NCI-H748 treated with DMSO at 0.1 percent for 48 hours (cell line): ENCODE measurements at regions not wholly inside any gene's neighbourhood (a gene's known extent, or its start where the extent isn't known, plus 50 kb on each side); places are given as distances from the start of the nearest gene placed in this dataset.

Source experiments
- DNase-seq: peaks from one replicate; lab custom pipeline; 2025; lab: John Stamatoyannopoulos, UW

DNA sequence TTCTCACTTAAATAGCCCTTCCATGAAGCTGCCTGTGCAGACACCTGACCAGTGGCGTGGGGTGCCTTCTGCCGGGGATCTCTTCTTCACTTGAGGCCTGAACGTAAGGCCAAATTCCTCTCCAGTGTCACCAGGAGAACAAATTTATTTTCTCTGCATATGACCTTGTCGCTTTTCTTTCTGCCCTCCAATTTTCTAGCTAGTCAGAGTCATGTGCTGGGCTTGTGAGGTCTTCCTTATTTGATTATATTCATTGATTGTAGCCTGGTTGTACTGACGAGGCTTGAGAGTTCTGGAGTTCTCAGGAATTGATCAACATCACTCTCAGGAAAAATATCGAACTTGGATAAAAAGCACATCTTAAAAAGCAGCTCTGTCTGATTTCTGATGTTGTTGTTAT is 255.7 kb downstream of the BUB3 start:
- no peak for DNase-seq

DNA sequence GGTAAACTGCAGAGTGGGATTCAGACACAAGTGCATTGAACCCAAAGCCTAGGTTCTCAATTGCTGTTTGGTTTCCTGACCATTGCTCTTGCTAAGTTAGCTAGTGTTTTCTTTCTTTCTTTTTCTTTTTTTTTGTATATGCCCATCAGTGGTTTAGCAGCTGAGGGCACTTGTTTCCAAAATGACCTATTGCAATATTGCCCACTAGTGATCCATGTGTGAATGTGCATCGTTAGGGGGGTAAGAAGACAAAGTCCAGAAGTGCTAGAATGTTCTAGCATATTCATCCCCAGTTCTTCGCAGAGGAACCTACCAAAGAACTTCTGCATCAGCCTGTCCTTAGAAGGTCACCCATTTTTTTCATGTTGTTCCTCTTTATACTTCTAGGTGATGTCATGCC is 252.8 kb upstream of the GPR26 start:
- DNase-seq, result no peak

DNA sequence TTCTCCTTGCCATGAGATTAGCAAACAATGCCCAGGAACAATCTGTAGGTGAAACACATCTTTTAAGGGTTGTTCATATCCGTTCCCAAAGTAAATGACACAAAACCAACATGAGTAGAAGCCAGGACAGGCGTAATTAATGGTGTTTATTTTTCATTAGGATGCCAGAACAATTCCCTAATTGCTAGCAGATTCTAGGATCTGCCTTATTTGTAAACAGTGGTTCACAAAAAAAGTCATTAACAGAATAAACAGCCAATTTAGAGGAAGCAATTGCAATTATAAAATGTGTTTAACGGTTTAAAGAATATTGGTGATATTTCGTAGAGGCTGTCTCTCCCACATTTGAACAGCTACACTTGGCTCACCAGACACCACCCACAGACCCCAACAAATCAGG is 250.6 kb upstream of the GPR26 start:
- DNase-seq, result no peak

DNA sequence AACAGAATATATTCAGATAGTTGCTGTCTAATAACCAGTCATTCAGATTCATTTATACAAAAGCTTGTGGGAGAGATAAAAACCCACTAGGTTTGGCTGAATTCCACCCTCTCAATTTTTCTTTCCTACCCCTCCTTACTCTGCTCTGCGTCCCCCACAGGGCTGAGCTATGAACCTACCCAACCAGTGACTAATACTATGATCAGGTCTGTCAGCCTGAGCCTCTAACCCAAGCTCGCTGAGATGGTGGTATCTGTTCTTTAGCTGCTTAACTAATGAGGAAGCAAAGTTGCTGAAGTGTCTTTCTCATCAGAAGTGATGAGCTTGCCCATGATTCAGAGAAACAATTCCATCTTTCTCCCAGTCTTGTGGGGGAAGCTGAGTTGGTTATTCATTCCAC is 248.7 kb upstream of the GPR26 start:
- DNase-seq, result no peak

DNA sequence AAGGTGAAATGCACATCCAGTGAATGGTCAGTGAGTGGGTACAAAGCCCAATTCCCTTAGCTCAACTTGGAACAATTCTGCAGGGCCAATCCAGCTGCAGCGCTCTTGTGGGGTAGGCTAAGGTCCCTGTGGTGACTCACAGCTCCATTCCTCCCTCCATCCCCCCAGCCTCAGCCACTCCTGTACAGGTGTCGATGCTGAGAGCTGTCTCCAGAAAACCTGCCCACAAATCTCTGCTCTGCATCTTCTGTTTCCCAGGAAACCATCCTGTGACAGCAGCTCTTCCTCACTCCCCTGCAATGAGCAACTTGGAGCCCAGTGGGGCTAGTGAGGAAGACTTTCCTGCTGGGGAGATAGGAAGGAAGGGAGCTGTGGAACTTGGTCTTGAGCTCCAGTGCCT is 244.7 kb upstream of the GPR26 start:
- DNase-seq, result no peak

GRCh38 chr10:123422261-123422660 is 243.9 kb upstream of the GPR26 start:
- DNase-seq, result no peak

DNA sequence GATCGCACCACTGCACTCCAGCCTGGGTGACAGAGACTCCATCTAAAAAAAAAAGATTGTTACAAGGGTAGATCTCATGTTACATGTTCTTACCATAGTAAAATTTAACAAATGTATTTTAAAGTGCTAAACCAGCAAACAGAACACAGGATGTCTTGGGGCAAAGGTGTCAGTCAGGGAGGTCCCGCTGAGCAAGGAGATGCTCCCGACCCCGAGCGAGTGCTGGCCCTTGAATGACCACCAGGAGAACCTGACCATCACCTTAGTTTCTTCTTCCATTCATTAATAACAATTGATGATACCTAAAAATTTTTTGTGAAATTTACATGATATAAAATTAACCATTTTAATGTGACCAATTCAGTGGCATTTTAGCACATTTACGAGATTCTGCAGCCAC is 241.6 kb upstream of the GPR26 start:
- no peak for DNase-seq

DNA sequence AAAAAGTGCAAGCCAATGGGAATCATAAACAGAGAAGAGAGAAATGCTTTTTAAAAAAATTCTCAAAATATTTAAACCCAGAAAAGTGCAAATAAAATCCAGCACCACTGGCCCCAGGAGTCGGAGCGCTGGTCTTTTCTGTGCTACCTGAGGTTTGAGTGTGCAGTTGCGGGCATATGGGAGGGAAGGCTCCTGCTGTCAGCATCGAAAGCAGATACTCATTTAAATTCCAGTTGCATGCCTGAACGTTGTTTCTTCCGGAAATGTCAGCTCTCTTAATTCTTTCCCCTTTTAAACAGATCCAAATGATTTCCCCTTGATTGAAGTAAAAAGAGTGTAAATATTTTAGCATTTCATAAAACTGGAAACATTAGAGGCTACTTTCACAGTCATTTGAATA is 240.5 kb upstream of the GPR26 start:
- no peak for DNase-seq

GRCh38 chr10:123427165-123427786 is 238.9 kb upstream of the GPR26 start:
- no peak for DNase-seq

GRCh38 chr10:123428391-123428790 is 237.8 kb upstream of the GPR26 start:
- no peak for DNase-seq

DNA sequence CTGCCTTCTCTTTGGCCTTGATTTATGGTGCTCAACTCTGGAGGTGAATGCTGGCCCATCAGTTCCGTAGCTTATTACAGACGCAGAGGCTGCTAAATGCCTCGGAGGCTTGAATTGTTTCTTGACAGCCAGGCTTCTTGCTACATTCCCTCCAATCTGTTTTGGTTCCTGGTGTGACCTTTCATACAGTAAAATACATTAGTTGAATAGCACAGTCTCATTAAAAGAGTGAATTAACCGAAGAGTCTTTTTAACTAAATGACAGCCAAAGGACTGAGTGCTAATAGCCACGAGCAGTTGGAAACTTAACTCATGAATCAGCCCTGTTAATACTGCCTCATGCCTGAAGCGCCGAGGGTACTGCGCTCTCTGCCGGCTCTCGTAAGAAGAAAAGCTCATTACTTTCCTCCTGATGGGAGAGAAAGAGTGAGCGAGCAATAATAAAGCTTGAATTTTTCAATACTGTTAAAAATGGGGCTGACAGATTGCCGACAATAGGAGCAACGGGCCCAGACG is 236.4 kb upstream of the GPR26 start:
- no peak for DNase-seq

DNA sequence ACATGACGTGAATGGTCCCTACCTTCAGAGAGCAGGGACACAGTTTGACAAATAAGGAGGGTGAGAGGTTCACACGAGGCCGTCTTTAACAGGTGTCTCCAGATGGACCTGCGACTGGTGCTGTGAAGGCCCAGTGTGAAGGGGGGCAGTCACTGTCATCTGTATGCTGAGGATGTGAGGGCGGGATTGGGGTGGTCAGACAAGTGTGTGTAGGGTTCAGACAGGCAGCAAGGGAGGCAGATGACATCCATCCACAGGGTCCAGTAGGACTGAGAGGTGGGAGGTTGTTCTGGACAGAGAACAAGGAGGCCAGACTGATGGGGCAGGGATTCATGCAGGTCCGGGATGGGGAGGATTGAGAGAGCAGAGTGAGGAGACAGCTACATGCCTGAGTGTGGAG is 232.6 kb upstream of the GPR26 start:
- DNase-seq, result no peak

GRCh38 chr10:123434435-123435039 is 231.6 kb upstream of the GPR26 start:
- no peak for DNase-seq

DNA sequence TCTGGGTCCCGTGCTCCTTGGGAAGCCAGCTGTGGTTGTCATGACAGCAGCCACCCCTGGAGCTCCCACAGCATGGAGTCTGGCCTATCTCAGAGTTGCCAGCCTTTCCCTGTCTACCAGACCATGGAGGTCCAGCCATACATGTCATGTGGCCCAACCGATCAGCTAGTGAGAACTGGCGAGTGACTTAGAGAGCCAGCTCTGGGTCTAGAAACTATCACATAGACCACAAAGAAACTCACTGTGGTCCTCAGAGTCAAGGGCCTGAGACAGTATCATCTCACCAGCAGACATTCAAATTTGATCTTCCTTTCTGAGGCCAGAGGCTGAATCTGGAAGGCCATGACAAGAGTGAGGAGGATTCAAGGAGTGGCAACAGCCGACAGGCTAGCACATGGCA is 223.3 kb upstream of the GPR26 start:
- DNase-seq, result no peak

DNA sequence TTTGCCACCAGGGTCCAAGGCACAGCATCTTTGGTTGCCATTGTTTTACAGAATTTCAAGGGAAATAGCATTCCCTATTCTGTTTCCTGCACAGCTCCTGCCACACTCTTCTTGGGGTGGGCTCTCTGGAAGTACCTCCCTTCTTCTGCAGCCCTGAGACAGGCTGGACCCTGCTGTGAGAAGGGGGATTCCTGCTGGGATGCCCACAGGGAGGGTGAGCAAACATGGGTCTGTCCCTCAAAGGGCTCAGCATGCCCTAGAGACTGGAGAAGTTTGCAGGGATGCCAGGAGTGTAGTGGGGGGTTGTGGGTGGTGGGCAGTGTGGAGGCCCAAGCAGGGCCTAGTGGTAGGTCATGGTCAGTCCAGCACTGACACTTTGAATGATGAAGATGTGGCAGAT is 222.2 kb upstream of the GPR26 start:
- DNase-seq, result no peak

DNA sequence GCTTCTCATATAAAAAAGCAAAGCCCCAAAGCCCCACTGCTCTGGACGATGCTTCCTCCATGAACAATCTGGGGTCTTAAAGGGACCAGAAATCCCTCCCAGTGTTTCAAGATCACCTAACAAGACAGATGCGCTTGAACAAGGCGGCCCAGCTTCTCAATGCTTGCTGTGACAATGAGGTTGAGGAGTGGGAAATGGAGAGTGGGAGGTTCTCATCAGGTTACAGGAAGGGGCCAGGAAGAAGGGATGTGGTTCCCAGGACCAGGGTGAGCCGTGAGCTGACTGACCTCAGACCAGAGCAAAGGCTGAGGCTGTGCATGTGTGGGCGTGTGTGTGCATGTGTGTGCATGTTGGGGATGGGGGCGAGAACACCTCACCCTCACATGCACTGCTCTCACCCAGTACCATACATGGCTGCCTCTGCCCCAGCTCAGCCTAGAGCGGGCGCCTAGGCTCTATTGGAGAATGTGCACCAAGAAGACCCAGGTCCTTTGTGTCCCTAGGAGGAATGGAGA is 220.8 kb upstream of the GPR26 start:
- DNase-seq, result no peak

GRCh38 chr10:123446449-123447156 is 219.6 kb upstream of the GPR26 start:
- DNase-seq, result no peak

DNA sequence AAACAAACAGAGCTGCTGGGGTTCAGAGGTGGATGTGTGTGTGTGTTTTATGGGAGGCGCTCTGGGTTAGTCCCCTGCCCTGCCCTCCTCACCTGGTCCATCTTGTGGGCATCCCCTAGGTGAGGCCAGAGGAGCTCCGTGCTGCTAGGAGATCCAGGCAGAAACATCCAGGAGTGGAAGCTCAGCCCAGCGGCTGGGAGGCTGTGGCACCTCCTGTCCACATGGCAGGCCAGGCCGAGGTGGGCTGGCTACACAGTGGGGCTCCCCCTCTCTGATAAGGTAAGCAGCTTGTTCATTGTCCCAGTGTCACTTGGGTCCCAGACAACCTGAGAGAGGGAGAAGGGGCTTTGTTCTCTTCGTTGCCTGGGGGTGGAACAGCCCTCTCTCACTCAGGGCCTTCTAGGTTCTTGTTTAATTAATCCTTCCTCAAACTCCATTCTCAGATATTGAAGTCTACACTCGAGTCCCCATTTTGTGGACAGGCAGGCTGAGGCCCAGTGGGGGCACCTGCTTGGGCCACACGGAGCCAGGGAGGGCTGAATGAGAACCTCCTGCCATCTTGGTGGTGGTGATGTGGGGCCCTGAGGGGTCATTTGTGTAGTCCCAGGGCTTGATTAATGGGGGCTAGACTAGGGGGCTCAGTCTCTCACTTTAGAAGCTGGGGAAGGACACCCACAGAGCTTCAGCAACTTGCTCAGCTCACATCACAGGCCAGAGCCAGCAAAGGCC is 216.8 kb upstream of the GPR26 start:
- DNase-seq, result no peak

DNA sequence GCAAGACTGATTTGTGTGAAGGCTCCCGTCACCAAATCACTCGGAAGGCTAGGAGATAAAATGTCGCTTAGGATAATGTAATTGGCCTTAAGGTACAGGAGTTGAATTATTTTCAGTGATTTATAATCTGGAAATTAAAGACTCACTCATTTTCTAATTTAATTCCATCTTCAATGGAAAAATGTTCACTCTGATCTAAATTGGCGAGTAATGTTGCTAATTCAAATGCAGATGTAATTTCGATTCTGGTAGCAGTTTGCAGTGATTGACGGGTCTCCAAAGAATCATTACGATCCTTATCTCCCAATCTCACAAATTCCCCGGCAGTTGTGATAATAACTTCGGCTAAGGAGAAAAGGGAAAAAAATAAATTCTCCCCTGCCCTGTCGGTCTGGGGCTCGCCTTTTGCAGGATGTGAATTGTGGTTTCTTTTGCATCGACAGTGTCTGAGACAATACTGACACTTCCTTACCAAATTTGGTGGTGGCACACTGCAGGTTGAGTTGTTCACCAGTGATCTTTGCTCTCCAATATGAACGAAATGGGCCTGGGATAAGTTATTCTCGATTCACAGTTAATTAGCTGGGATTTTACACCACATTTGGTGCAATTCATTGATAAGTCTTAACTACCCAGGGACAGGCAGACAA is 215.1 kb upstream of the GPR26 start:
- DNase-seq, result no peak

- no peak for DNase-seq
Observed at GRCh38 chr10:123451618-123452245, 214.4 kb upstream of the GPR26 start.

DNA sequence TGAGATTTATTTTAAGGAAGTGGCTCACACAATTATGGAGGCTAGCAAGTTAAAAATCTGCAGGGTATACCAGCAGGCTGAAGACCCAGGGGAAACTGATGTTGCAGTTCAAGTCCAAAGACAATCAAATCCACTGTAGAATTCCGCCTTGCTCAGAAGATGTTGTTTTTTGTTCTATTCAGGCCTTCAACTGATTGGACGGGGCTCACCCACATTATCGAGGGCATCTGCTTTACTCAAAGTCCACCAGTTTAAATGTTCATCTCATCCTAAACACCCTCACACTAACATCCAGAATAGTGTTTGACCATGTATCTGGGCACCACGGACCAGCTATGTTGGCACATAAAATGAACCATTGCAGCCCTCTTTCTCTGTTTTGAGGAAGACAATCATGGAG is 211.2 kb upstream of the GPR26 start:
- DNase-seq, result no peak

DNA sequence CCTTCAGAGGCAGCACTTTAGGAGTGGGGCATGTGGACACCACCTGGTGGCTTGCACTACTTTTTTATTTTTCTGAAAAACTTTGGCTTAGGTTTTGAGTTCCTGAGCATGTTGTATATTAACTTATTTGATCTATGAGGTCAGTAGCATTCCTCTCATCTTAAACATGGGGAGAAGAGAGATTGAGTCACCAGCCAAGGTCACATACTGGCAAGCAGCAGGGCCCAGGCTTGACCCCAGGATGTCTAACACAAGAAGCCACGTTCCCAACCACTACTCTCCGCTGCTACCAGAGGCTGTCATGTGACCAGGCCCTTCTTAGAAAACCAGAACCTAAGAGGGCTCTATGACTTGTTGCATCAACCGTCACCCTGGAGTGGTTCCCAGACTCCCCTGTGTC is 210.3 kb upstream of the GPR26 start:
- no peak for DNase-seq
